Testis (tissue), 2 donors: ENCODE measurements at regions not wholly inside any gene's neighbourhood (a gene's known extent, or its start where the extent isn't known, plus 50 kb on each side); places are given as distances from the start of the nearest gene placed in this dataset.

Experiments used
- DNase-seq: peaks from one replicate; pipeline ENCODE4 v3.0.0-alpha.2; 2019
- H3K27ac ChIP-seq, 2 donors: fragments of 200-600 bp; sonication (generic); one replicate each; pipeline ENCODE4 v1.5.1; 2019
- H3K27me3 ChIP-seq: fragments of 200-600 bp; sonication (generic); one replicate; pipeline ENCODE4 v1.5.1; 2019
- H3K36me3 ChIP-seq: fragments of 200-600 bp; sonication (generic); one replicate; pipeline ENCODE4 v1.5.1; 2017; ENCODE audit warnings: low read depth; ENCODE audit errors: missing control alignments
- H3K4me1 ChIP-seq: fragments of 200-600 bp; sonication (generic); one replicate; pipeline ENCODE4 v1.5.1; 2019
- H3K4me3 ChIP-seq, 2 donors: fragments of 200-600 bp; sonication (generic); one replicate each; pipeline ENCODE4 v1.5.1; 2017 to 2019
- H3K9me3 ChIP-seq: fragments of 200-600 bp; sonication (generic); one replicate; pipeline ENCODE4 v1.5.1; 2017
- CTCF ChIP-seq, 3 experiments: fragments of 450-650 bp in 2 of 3; fragments of 200-600 bp in 1 of 3; sonication (generic) in 1 of 3; IDR thresholded peaks; one replicate each; pipeline ENCODE4 v1.5.1; 2016 to 2019; ENCODE audit warnings: antibody characterized with exemption in 3 of 3, mild to moderate bottlenecking in 2 of 3, moderate library complexity in 1 of 3
- POLR2A ChIP-seq: fragments of 450-650 bp; IDR thresholded peaks from one replicate; pipeline ENCODE4 v1.6.1; 2017; ENCODE audit warnings: antibody characterized with exemption, mild to moderate bottlenecking, moderate library complexity
- WGBS, 2 donors: methylation state at CpG; one replicate each; pipeline ENCODE4 v1.1.5; 2018; 5-methylcytosine and 5-hydroxymethylcytosine counted together
- intact Hi-C: fragments of 100-400 bp; cut with DNase I; formaldehyde crosslinking; loops from one replicate; pipeline ENCODE4 v1.15.1; 2023; ENCODE audit warnings: low total_unique reads

GRCh38 chr1:13896932-13897331, 196.9 kb downstream of the PRDM2 start:
- Histone ChIP-seq H3K36me3 (no peaks in the 10 kb centered on the region), H3K27me3 (no peaks in the 10 kb centered on the region), H3K9me3 (no peaks in the 10 kb centered on the region), H3K4me1 (peaks cover 6% of the 10 kb centered on the region), H3K4me3 (no peak overlapping the region), H3K27ac (no peak overlapping the region)
- intact Hi-C loops = no loop called here
- TF ChIP-seq POLR2A (no peak), CTCF (IDR thresholded peaks at IDR 0.05) (no peak)
- 71 to 100% methylated on average over 2 of the region's 2 CpGs for WGBS, 2 donors
- no peak for DNase-seq

DNA sequence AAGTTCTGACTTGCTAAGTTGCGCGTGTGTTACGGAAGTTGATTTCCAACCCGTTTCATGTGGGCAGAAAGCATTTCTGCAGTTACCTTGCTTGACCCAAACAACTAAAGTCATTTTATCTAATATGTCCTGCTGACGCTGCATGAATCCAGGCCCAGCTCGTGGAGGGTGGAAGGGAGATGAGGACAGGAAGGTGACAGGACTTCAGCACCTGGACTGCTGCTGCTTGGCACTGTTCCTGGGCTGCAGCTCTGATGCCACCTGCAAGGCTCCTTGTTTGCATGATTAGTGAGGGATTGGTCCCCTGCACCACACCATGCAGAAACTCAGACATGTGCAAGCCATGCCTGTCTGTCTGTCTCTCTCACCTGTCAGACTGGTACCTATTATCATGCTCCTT, 198.4 kb downstream of the PRDM2 start:
- peaks cover 3% of the 10 kb centered on the region for H3K4me1 ChIP-seq
- intact Hi-C loops = no loop called here
- H3K27ac ChIP-seq = no peak overlapping the region
- no peak overlapping the region for H3K4me3 ChIP-seq
- TF ChIP-seq CTCF (IDR thresholded peaks at IDR 0.05) (no peak), POLR2A (no peak)
- 78 to 87% methylated on average over 6 of the region's 6 CpGs for WGBS, 2 donors
- H3K36me3 ChIP-seq = no peaks in the 10 kb centered on the region
- no peaks in the 10 kb centered on the region for H3K9me3 ChIP-seq
- DNase-seq = no peak
- H3K27me3 ChIP-seq = no peaks in the 10 kb centered on the region

GRCh38 chr1:13899856-13900255, 199.9 kb downstream of the PRDM2 start:
- intact Hi-C loops = no loop called here
- 80 to 89% methylated on average over 7 of the region's 7 CpGs for WGBS, 2 donors
- no peaks in the 10 kb centered on the region for H3K4me1 ChIP-seq
- no peak overlapping the region for H3K4me3 ChIP-seq
- no peaks in the 10 kb centered on the region for H3K27me3 ChIP-seq
- H3K27ac ChIP-seq = no peak overlapping the region
- no peaks in the 10 kb centered on the region for H3K36me3 ChIP-seq
- DNase-seq = no peak
- no peak for TF ChIP-seq POLR2A
- TF ChIP-seq CTCF (IDR thresholded peaks at IDR 0.05) = no peak
- H3K9me3 ChIP-seq = no peaks in the 10 kb centered on the region

- H3K4me3 ChIP-seq = no peak overlapping the region
- no peaks in the 10 kb centered on the region for H3K4me1 ChIP-seq
- H3K36me3 ChIP-seq = no peaks in the 10 kb centered on the region
- H3K9me3 ChIP-seq = no peaks in the 10 kb centered on the region
- no peaks in the 10 kb centered on the region for H3K27me3 ChIP-seq
- H3K27ac ChIP-seq = no peak overlapping the region
- intact Hi-C loops = no loop called here
- no peak for DNase-seq
- no peak for TF ChIP-seq POLR2A
- no peak for TF ChIP-seq CTCF (IDR thresholded peaks at IDR 0.05)
- WGBS, 2 donors = 28 to 56% methylated on average over 1 of the region's 1 CpG
Measured at GRCh38 chr1:13900583-13900982, 200.6 kb downstream of the PRDM2 start.

DNA sequence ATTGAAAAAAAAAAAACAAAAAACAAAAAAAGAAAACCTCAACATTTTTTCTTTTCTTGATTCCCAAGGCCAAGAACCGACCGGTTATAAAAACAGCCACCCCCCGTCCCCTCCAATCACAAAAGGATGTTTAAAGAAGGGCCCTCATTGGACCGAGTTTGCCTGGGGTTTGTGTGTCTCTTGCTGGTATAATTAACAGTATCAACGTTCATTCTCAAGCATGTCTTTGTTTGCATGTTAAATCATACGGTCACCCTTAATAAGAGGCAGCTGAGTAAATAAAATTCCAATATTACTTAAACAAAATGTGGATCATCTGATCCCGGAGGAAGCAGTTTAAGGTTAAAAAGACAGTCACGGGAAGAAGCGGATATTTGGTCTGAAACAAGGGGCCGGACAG, 201.1 kb downstream of the PRDM2 start:
- 45 to 47% methylated on average over 10 of the region's 10 CpGs for WGBS, 2 donors

More for the DNA sequence above, 201.1 kb downstream of the PRDM2 start:
- Histone ChIP-seq H3K27me3 (no peaks in the 10 kb centered on the region), H3K36me3 (no peaks in the 10 kb centered on the region), H3K4me3 (no peak overlapping the region), H3K9me3 (no peaks in the 10 kb centered on the region), H3K4me1 (no peaks in the 10 kb centered on the region), H3K27ac (no peak overlapping the region)
- intact Hi-C loops = no loop called here
- TF ChIP-seq POLR2A (no peak), CTCF (IDR thresholded peaks at IDR 0.05) (no peak)
- no peak for DNase-seq
